ENCODE measurements at regions not wholly inside any gene's neighbourhood (a gene's known extent, or its start where the extent isn't known, plus 50 kb on each side); places are given as distances from the start of the nearest gene placed in this dataset.
"Not testable (repeated sequence)": the region's sequence is repeated elsewhere in the genome, so short reads cannot be mapped to it uniquely, and the experiment has no call there.

- peak; percentile 40 for DNase-seq (ENCODE audit: low read depth)
Measured at GRCh38 chr4:107468812-107469211, 251.2 kb downstream of the PAPSS1 start.

GRCh38 chr4:107468156-107468555, 251.9 kb downstream of the PAPSS1 start:
- DNase-seq (ENCODE audit: low read depth) = no peak

GRCh38 chr4:107467461-107467860, 252.6 kb downstream of the PAPSS1 start:
- DNase-seq (ENCODE audit: low read depth) = no peak

- DNase-seq (ENCODE audit: low read depth) = no peak
Measured at GRCh38 chr4:107458194-107458593, 261.8 kb downstream of the PAPSS1 start.

- DNase-seq (ENCODE audit: low read depth) = no peak
Measured at GRCh38 chr4:107453987-107454386, 266.0 kb downstream of the PAPSS1 start.

GRCh38 chr4:107452717-107453630, 267.1 kb downstream of the PAPSS1 start:
- no peak for DNase-seq (ENCODE audit: low read depth)

GRCh38 chr4:107449611-107450369, 270.2 kb downstream of the PAPSS1 start:
- DNase-seq (ENCODE audit: low read depth) = no peak

- no peak for DNase-seq (ENCODE audit: low read depth)
Measured at GRCh38 chr4:107442538-107443111, 277.4 kb downstream of the PAPSS1 start.

GRCh38 chr4:107439401-107439800, 280.6 kb downstream of the PAPSS1 start:
- no peak for DNase-seq (ENCODE audit: low read depth)

GRCh38 chr4:107436471-107436870, 283.6 kb downstream of the PAPSS1 start:
- DNase-seq (ENCODE audit: low read depth) = not testable (repeated sequence)

- no peak for DNase-seq (ENCODE audit: low read depth)
Measured at GRCh38 chr4:107432451-107432850, 287.6 kb downstream of the PAPSS1 start.

GRCh38 chr4:107423677-107424405, 296.2 kb downstream of the PAPSS1 start:
- peak; percentile 56 for DNase-seq (ENCODE audit: low read depth)

GRCh38 chr4:107419536-107419935, 300.5 kb downstream of the PAPSS1 start:
- DNase-seq (ENCODE audit: low read depth) = not testable (repeated sequence)

GRCh38 chr4:107419052-107419451, 301.0 kb downstream of the PAPSS1 start:
- no peak for DNase-seq (ENCODE audit: low read depth)

GRCh38 chr4:107415490-107415889, 304.5 kb downstream of the PAPSS1 start:
- DNase-seq (ENCODE audit: low read depth) = not testable (repeated sequence)

GRCh38 chr4:107409872-107410271, 310.2 kb downstream of the PAPSS1 start:
- DNase-seq (ENCODE audit: low read depth) = not testable (repeated sequence)

GRCh38 chr4:107408968-107409367, 311.1 kb downstream of the PAPSS1 start:
- DNase-seq (ENCODE audit: low read depth) = no peak

GRCh38 chr4:107404591-107405300, 315.3 kb downstream of the PAPSS1 start:
- DNase-seq (ENCODE audit: low read depth) = no peak

- DNase-seq (ENCODE audit: low read depth) = no peak
Measured at GRCh38 chr4:107402291-107402690, 317.7 kb downstream of the PAPSS1 start.

- peak; percentile 11 for DNase-seq (ENCODE audit: low read depth)
Measured at GRCh38 chr4:107392951-107393350, 327.1 kb downstream of the PAPSS1 start.

GRCh38 chr4:107392380-107392779, 327.7 kb downstream of the PAPSS1 start:
- no peak for DNase-seq (ENCODE audit: low read depth)

Measured in amniotic epithelial cell (primary cell).